GM12874 (cell line): ENCODE measurements at regions not wholly inside any gene's neighbourhood (a gene's known extent, or its start where the extent isn't known, plus 50 kb on each side); places are given as distances from the start of the nearest gene placed in this dataset.

Source experiments
- TF ChIP-seq, protein P1 (sequence below): IDR thresholded peaks from 2 replicates; pipeline ENCODE4 v1.5.1; 2011; ENCODE audit warnings: low read depth, mild to moderate bottlenecking, control low read depth, low read length, moderate library complexity; ENCODE audit not compliant: insufficient read depth

GRCh38 chr1:168403140-168403539, 122.5 kb downstream of the TBX19 start:
- TF ChIP-seq, protein P1, sequence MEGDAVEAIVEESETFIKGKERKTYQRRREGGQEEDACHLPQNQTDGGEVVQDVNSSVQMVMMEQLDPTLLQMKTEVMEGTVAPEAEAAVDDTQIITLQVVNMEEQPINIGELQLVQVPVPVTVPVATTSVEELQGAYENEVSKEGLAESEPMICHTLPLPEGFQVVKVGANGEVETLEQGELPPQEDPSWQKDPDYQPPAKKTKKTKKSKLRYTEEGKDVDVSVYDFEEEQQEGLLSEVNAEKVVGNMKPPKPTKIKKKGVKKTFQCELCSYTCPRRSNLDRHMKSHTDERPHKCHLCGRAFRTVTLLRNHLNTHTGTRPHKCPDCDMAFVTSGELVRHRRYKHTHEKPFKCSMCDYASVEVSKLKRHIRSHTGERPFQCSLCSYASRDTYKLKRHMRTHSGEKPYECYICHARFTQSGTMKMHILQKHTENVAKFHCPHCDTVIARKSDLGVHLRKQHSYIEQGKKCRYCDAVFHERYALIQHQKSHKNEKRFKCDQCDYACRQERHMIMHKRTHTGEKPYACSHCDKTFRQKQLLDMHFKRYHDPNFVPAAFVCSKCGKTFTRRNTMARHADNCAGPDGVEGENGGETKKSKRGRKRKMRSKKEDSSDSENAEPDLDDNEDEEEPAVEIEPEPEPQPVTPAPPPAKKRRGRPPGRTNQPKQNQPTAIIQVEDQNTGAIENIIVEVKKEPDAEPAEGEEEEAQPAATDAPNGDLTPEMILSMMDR, result no peak

- TF ChIP-seq, protein P1, result no peak
Observed at GRCh38 chr1:168401341-168401740, 120.7 kb downstream of the TBX19 start.

- TF ChIP-seq, protein P1, result no peak
Observed at GRCh38 chr1:168400139-168400538, 119.5 kb downstream of the TBX19 start.

DNA sequence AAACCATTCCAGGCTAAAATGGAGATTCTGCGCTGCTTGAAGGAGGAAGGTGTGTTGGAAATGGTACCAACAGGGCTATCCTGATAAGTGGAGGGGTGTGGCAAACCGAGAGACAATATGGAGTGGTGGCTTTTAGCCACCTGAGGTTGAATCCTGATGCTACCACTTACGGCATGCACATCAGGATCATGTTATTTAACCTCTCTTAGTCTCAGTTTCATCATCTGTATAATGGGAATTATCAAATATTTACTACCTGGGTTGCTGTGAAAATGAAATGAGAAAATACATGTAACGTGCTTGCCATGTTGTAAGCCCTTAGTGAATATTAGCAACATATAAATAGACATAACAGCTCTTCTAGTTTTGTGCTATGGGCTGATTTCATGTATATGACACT, 117.1 kb downstream of the TBX19 start:
- TF ChIP-seq, protein P1, result no peak

- TF ChIP-seq, protein P1, result no peak
Observed at GRCh38 chr1:168396940-168397684, 116.4 kb downstream of the TBX19 start.

- TF ChIP-seq, protein P1, result no peak
Observed at GRCh38 chr1:168396508-168396907, 115.8 kb downstream of the TBX19 start.

DNA sequence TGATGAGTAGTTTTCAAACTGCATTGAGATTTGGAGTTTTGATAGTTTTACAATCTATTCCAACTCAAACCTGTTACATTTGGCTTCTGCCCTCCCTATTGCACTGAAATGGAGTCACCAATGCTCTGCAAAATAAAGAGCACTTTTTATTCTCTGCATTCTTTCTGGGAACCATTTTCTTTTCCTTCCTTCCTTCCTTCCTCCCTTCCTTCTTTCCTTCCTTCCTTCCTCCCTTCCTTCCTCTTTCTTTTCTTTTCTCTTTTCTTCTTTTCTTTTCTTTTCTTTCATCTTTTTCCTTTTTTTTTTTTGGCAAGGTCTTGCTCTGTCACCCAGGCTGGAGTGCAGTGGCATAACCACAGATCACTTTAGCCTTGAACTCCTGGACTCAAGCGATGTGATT, 114.2 kb downstream of the TBX19 start:
- TF ChIP-seq, protein P1, result no peak
